Neural progenitor cell (in vitro differentiated cells): ENCODE measurements at regions not wholly inside any gene's neighbourhood (a gene's known extent, or its start where the extent isn't known, plus 50 kb on each side); places are given as distances from the start of the nearest gene placed in this dataset.
A peak's percentile ranks its signal among the peaks of the same experiment; 100 is the strongest.

Experiments used
- DNase-seq: peaks from one replicate; pipeline ENCODE4 v3.0.0-alpha.2; 2016; ENCODE audit warnings: low spot score
- H2AFZ ChIP-seq: fragments of 200-600 bp; sonication (generic); replicated peaks from 2 replicates; pipeline ENCODE4 v1.6.1; 2016; ENCODE audit warnings: antibody characterized with exemption
- H3F3A ChIP-seq: fragments of 200-600 bp; sonication (generic); 2 replicates; pipeline ENCODE4 v1.6.1; 2016; ENCODE audit warnings: antibody characterized with exemption, low read depth
- H3K27ac ChIP-seq: fragments of 200-600 bp; sonication (generic); 2 replicates; pipeline ENCODE4 v1.5.1; 2016; ENCODE audit warnings: mild to moderate bottlenecking
- H3K27me3 ChIP-seq: fragments of 200-600 bp; sonication (generic); 2 replicates; pipeline ENCODE4 v1.6.1; 2016; ENCODE audit warnings: mild to moderate bottlenecking, moderate library complexity
- H3K36me3 ChIP-seq: fragments of 200-600 bp; sonication (generic); 2 replicates; pipeline ENCODE4 v1.5.1; 2016
- H3K4me1 ChIP-seq: fragments of 200-600 bp; sonication (generic); 2 replicates; pipeline ENCODE4 v1.6.1; 2016; ENCODE audit warnings: mixed run types
- H3K4me2 ChIP-seq: fragments of 200-600 bp; sonication (generic); 2 replicates; pipeline ENCODE4 v1.6.1; 2016
- H3K4me3 ChIP-seq: fragments of 200-600 bp; sonication (generic); 2 replicates; pipeline ENCODE4 v1.5.1; 2016
- H3K79me2 ChIP-seq: fragments of 200-600 bp; sonication (generic); 2 replicates; pipeline ENCODE4 v1.6.1; 2016; ENCODE audit warnings: low read depth
- H3K9ac ChIP-seq: fragments of 200-600 bp; sonication (generic); 2 replicates; pipeline ENCODE4 v1.6.1; 2016
- H3K9me3 ChIP-seq: fragments of 200-600 bp; sonication (generic); 2 replicates; pipeline ENCODE4 v1.5.1; 2016; ENCODE audit warnings: low read depth
- H4K20me1 ChIP-seq: fragments of 200-600 bp; sonication (generic); 2 replicates; pipeline ENCODE4 v1.6.1; 2016; ENCODE audit warnings: low read depth
- H3K27ac Mint-ChIP-seq: 3 replicates; pipeline ENCODE4 v1.8.0; 2021; ENCODE audit warnings: mixed read lengths
- H3K27me3 Mint-ChIP-seq: 2 replicates; pipeline ENCODE4 v1.8.0; 2022; ENCODE audit warnings: low read depth, mild to moderate bottlenecking, inconsistent platforms, moderate library complexity, mixed read lengths; ENCODE audit not compliant: insufficient read depth
- H3K36me3 Mint-ChIP-seq: 3 replicates; pipeline ENCODE4 v1.8.0; 2021; ENCODE audit warnings: mixed read lengths
- H3K4me1 Mint-ChIP-seq: 3 replicates; pipeline ENCODE4 v1.8.0; 2021; ENCODE audit warnings: mixed read lengths
- H3K4me3 Mint-ChIP-seq: 3 replicates; pipeline ENCODE4 v1.8.0; 2021; ENCODE audit warnings: mild to moderate bottlenecking, moderate library complexity, mixed read lengths
- H3K9me3 Mint-ChIP-seq: 3 replicates; pipeline ENCODE4 v1.8.0; 2020; ENCODE audit warnings: mixed read lengths
- EZH2 ChIP-seq: fragments of 200-600 bp; sonication (generic); IDR thresholded peaks from 2 replicates; pipeline ENCODE4 v1.6.1; 2017; ENCODE audit warnings: antibody characterized with exemption, mild to moderate bottlenecking, moderate library complexity
- EZH2phosphoT487 ChIP-seq: fragments of 200-600 bp; sonication (generic); IDR thresholded peaks from 2 replicates; pipeline ENCODE4 v1.6.1; 2017; ENCODE audit warnings: antibody characterized with exemption
- TF ChIP-seq, protein P1 (sequence below): fragments of 200-600 bp; sonication (generic); IDR thresholded peaks from 2 replicates; pipeline ENCODE4 v1.5.1; 2017; ENCODE audit warnings: antibody characterized with exemption, mild to moderate bottlenecking

DNA sequence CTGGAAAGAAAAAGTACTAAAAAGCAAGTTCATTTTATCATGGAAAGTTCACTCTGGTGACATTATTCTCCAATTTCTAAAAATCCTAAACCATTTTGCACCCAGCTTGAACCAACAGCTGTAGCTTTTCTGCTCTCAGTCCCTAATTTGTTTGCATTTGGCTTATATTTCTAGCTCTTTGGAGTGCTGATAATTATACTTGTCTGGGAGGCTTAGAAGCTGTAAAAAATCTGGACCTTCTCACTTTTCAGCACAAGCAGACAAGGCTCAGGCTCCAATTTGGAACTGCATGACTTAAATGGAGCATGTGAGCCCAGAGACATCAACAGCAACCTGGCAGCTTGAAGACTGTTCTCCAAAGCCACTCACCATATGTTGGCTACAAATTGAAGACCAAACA lies 170.9 kb upstream of the PCDH18 start:
- DNase-seq, result no peak
- no peaks in the 10 kb centered on the region for H3K36me3 ChIP-seq
- H4K20me1 ChIP-seq, result no peaks in the 10 kb centered on the region
- no peaks in the 10 kb centered on the region for H3K9me3 ChIP-seq
- H3K9me3 Mint-ChIP-seq, result peaks cover 4% of the 10 kb centered on the region
- no peaks in the 10 kb centered on the region for H3K79me2 ChIP-seq
- no peak overlapping the region for H3K27ac Mint-ChIP-seq
- no peak overlapping the region for H3K4me2 ChIP-seq
- H3F3A ChIP-seq, result no peaks in the 10 kb centered on the region
- H3K4me3 Mint-ChIP-seq, result no peak overlapping the region
- H3K27me3 ChIP-seq, result no peaks in the 10 kb centered on the region
- H3K27me3 Mint-ChIP-seq, result peaks cover 2% of the 10 kb centered on the region
- no peaks in the 10 kb centered on the region for H3K4me1 Mint-ChIP-seq
- no peaks in the 10 kb centered on the region for H3K4me1 ChIP-seq
- no peak overlapping the region for H3K9ac ChIP-seq
- H3K4me3 ChIP-seq, result no peak overlapping the region
- no peak overlapping the region for H3K27ac ChIP-seq
- TF ChIP-seq, protein P1, sequence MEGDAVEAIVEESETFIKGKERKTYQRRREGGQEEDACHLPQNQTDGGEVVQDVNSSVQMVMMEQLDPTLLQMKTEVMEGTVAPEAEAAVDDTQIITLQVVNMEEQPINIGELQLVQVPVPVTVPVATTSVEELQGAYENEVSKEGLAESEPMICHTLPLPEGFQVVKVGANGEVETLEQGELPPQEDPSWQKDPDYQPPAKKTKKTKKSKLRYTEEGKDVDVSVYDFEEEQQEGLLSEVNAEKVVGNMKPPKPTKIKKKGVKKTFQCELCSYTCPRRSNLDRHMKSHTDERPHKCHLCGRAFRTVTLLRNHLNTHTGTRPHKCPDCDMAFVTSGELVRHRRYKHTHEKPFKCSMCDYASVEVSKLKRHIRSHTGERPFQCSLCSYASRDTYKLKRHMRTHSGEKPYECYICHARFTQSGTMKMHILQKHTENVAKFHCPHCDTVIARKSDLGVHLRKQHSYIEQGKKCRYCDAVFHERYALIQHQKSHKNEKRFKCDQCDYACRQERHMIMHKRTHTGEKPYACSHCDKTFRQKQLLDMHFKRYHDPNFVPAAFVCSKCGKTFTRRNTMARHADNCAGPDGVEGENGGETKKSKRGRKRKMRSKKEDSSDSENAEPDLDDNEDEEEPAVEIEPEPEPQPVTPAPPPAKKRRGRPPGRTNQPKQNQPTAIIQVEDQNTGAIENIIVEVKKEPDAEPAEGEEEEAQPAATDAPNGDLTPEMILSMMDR, result no peak
- TF ChIP-seq EZH2 (no peak), EZH2phosphoT487 (no peak)
- no peaks in the 10 kb centered on the region for H3K36me3 Mint-ChIP-seq
- H2AFZ ChIP-seq, result peak overlapping the region; percentile 15

DNA sequence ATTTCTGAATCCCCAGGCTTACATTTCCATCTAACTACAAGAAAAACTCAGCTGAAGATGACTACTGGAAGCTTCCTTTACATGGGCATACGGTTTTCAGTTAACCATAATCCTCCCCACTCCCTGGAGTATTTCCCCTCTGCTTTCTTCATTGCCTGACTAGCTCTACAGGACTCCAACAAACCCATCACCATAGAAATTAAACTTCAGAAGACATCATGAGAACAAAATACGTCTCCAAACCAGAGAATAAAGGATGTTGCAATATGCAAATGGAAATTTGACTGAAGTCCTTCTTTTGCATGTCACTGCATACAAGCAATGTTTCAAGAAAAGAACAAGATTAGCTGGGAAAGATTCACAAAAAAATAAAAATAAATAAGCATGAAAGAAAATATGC lies 170.2 kb upstream of the PCDH18 start:
- H3K4me1 Mint-ChIP-seq, result no peaks in the 10 kb centered on the region

DNA sequence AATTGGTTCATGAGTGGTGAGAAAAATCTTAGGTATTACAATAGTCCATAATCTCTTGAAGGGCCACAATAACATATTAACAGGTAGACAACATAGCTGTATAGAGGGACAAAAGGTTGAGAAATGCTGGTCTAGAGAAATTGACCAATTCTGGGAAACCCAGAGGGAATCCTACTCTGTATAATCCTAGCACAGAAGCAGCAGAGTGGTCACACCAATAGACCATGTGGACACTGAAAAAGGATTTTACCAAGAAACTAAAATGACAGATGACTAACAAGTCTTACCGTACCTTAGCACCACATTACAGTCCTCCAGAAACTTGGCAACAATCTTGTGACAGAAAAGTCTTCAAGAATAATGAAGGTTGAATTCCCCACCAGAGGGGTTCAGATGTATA lies 169.1 kb upstream of the PCDH18 start:
- Histone ChIP-seq H3K4me2 (no peak overlapping the region), H4K20me1 (no peaks in the 10 kb centered on the region), H3K36me3 (no peaks in the 10 kb centered on the region), H2AFZ (no peak overlapping the region), H3K9ac (no peak overlapping the region), H3F3A (no peaks in the 10 kb centered on the region), H3K27me3 (no peaks in the 10 kb centered on the region), H3K27ac (no peak overlapping the region), H3K4me3 (no peak overlapping the region), H3K4me1 (no peaks in the 10 kb centered on the region), H3K9me3 (no peaks in the 10 kb centered on the region), H3K79me2 (no peaks in the 10 kb centered on the region)
- DNase-seq, result no peak
- H3K27ac Mint-ChIP-seq, result no peak overlapping the region
- TF ChIP-seq, protein P1, result no peak
- no peak for TF ChIP-seq EZH2phosphoT487
- no peak overlapping the region for H3K4me3 Mint-ChIP-seq
- H3K36me3 Mint-ChIP-seq, result no peaks in the 10 kb centered on the region
- no peaks in the 10 kb centered on the region for H3K4me1 Mint-ChIP-seq
- peaks cover 2% of the 10 kb centered on the region for H3K27me3 Mint-ChIP-seq
- peaks cover 4% of the 10 kb centered on the region for H3K9me3 Mint-ChIP-seq

More for the DNA sequence above, 170.2 kb upstream of the PCDH18 start:
- no peaks in the 10 kb centered on the region for H3K36me3 Mint-ChIP-seq
- Histone ChIP-seq H2AFZ (no peak overlapping the region), H3F3A (no peaks in the 10 kb centered on the region), H3K4me1 (no peaks in the 10 kb centered on the region), H3K4me3 (no peak overlapping the region), H3K36me3 (no peaks in the 10 kb centered on the region), H4K20me1 (no peaks in the 10 kb centered on the region), H3K27ac (no peak overlapping the region), H3K27me3 (no peaks in the 10 kb centered on the region), H3K9ac (no peak overlapping the region), H3K9me3 (no peaks in the 10 kb centered on the region), H3K4me2 (no peak overlapping the region), H3K79me2 (no peaks in the 10 kb centered on the region)
- DNase-seq, result no peak
- H3K27me3 Mint-ChIP-seq, result peaks cover 2% of the 10 kb centered on the region
- H3K4me3 Mint-ChIP-seq, result no peak overlapping the region
- no peak overlapping the region for H3K27ac Mint-ChIP-seq
- TF ChIP-seq, protein P1, result no peak
- no peak for TF ChIP-seq EZH2
- H3K9me3 Mint-ChIP-seq, result peaks cover 4% of the 10 kb centered on the region

DNA sequence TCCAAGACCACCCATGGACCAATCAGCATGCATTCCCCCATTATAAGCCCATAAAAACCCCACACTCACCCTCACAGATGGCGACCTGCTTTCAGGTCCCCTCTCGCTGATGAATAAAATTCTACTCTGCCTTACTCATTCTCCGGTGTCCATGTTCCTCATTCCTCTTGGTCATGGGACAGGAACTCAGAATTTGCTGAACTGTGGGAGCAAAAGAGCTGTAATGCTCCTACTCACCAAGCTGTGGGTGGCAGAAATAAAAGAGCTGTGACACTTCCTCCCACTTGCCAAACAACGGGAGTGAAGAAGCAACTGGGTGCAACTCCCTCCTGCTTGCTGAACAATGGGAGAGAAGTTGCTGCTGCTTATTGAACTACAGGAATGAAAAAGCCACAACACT lies 168.5 kb upstream of the PCDH18 start:
- Mint-ChIP-seq H3K9me3 (peaks cover 4% of the 10 kb centered on the region), H3K4me3 (no peak overlapping the region), H3K27ac (no peak overlapping the region), H3K36me3 (no peaks in the 10 kb centered on the region), H3K27me3 (peaks cover 2% of the 10 kb centered on the region), H3K4me1 (peaks cover 1% of the 10 kb centered on the region)
- Histone ChIP-seq H4K20me1 (no peaks in the 10 kb centered on the region), H3K4me3 (no peak overlapping the region), H3F3A (no peaks in the 10 kb centered on the region), H3K9me3 (no peaks in the 10 kb centered on the region), H3K27ac (no peak overlapping the region), H3K36me3 (no peaks in the 10 kb centered on the region), H3K4me2 (no peak overlapping the region), H2AFZ (no peak overlapping the region), H3K4me1 (no peaks in the 10 kb centered on the region), H3K79me2 (no peaks in the 10 kb centered on the region), H3K27me3 (no peaks in the 10 kb centered on the region), H3K9ac (no peak overlapping the region)
- DNase-seq, result no peak
- no peak for TF ChIP-seq EZH2
- no peak for TF ChIP-seq EZH2phosphoT487
- TF ChIP-seq, protein P1, result no peak
